HG03354 (cell line): ENCODE measurements at regions not wholly inside any gene's neighbourhood (a gene's known extent, or its start where the extent isn't known, plus 50 kb on each side); places are given as distances from the start of the nearest gene placed in this dataset.
"Not testable (repeated sequence)": the region's sequence is repeated elsewhere in the genome, so short reads cannot be mapped to it uniquely, and the experiment has no call there.

Source experiments
- ATAC-seq: cut with Tn5 transposase; IDR thresholded peaks from one replicate; pipeline ENCODE4 v1.9.1; 2021; ENCODE audit warnings: mild to moderate bottlenecking; ENCODE audit not compliant: unreplicated experiment, poor library complexity, severe bottlenecking

- ATAC-seq: no peak
Observed at GRCh38 chr15:93361703-93362102, 272.7 kb upstream of the RGMA start.

GRCh38 chr15:93360976-93361375 lies 272.0 kb upstream of the RGMA start:
- ATAC-seq: no peak

DNA sequence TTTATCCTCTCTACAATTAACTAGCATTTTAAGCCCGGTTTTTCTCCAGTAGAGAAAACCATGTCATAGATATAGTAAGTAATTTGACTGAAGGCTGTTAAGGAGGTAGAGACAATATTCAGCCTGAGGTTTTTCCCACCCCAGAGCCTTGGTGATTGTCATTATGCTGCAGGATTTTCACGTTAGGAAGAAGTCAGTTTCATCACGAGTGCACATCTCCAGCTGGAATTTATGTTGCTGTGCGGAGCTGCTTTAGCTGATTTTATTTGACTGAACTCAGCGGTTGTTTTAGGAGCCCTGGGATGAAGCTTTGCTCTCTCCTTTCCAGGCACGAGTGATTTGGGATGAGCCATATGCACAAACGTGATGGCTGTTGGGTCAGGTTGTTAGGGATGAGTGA lies 271.3 kb upstream of the RGMA start:
- no peak for ATAC-seq

GRCh38 chr15:93359425-93360131 lies 270.6 kb upstream of the RGMA start:
- no peak for ATAC-seq

GRCh38 chr15:93359060-93359408 lies 270.0 kb upstream of the RGMA start:
- ATAC-seq: no peak

- no peak for ATAC-seq
Observed at GRCh38 chr15:93358166-93359059, 269.4 kb upstream of the RGMA start.

GRCh38 chr15:93348711-93349545 lies 259.9 kb upstream of the RGMA start:
- ATAC-seq: no peak

- ATAC-seq: no peak
Observed at GRCh38 chr15:93347986-93348385, 259.0 kb upstream of the RGMA start.

DNA sequence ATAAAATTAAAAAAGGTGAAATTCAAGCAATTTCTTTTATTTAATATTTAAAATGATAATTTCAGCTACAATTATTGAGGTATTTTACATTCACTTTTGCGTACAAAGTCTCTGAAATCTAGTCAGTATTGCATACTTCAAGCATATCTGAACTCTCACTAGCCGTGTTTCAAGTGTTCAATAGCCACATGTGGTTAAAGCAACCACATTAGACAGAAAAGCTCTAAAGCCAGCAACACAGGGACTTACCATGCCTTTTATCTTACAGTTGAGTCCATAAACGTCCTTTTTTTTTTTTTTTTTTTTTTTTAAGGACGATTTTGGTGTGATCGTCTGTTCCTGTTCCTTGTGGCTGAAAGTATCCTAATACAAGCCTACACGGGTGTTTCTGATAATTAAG lies 257.0 kb upstream of the RGMA start:
- no peak for ATAC-seq

- ATAC-seq: not testable (repeated sequence)
Observed at GRCh38 chr15:93343402-93343801, 254.4 kb upstream of the RGMA start.

- ATAC-seq: no peak
Observed at GRCh38 chr15:93341164-93341563, 252.2 kb upstream of the RGMA start.

- no peak for ATAC-seq
Observed at GRCh38 chr15:93340406-93340805, 251.4 kb upstream of the RGMA start.

DNA sequence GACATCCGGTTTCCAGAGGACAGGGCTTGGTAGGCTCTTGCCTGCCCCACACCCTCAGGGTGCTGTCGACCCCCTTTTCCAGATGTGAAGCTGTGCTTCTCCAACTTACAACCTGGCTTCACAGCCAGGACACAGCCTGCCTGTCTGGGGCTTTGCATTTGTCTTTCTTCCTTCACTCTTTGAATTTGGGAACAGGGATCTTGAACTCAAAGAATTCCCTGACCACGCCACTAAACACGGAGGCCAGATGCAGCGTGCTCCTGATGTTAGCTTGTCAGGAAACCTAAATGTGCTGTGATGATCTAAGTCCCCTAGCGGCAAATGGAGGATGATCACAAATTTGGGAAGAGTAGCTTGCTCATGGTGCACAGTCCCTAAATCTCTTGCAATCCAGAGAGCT lies 244.8 kb upstream of the RGMA start:
- no peak for ATAC-seq

DNA sequence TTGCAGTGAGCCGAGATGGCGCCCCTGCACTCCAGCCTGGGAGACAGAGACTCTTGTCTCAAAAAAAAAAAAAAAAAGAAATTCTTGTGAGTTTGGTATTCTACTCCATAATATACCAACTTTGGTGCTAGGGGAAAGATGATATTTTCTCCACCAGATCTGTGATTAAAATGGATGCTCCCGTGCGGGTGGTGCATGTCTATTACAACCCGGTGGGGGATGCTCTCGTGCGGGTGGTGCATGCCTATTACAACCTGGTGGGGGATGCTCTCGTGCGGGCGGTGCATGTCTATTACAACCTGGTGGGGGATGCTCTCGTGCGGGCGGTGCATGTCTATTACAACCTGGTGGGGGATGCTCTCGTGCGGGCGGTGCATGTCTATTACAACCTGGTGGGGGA lies 244.1 kb upstream of the RGMA start:
- ATAC-seq: not testable (repeated sequence)

- no peak for ATAC-seq
Observed at GRCh38 chr15:93332168-93332553, 243.2 kb upstream of the RGMA start.

- ATAC-seq: no peak
Observed at GRCh38 chr15:93331545-93332167, 242.6 kb upstream of the RGMA start.

- no peak for ATAC-seq
Observed at GRCh38 chr15:93330912-93331544, 242.0 kb upstream of the RGMA start.

GRCh38 chr15:93327364-93327763 lies 238.4 kb upstream of the RGMA start:
- ATAC-seq: no peak

DNA sequence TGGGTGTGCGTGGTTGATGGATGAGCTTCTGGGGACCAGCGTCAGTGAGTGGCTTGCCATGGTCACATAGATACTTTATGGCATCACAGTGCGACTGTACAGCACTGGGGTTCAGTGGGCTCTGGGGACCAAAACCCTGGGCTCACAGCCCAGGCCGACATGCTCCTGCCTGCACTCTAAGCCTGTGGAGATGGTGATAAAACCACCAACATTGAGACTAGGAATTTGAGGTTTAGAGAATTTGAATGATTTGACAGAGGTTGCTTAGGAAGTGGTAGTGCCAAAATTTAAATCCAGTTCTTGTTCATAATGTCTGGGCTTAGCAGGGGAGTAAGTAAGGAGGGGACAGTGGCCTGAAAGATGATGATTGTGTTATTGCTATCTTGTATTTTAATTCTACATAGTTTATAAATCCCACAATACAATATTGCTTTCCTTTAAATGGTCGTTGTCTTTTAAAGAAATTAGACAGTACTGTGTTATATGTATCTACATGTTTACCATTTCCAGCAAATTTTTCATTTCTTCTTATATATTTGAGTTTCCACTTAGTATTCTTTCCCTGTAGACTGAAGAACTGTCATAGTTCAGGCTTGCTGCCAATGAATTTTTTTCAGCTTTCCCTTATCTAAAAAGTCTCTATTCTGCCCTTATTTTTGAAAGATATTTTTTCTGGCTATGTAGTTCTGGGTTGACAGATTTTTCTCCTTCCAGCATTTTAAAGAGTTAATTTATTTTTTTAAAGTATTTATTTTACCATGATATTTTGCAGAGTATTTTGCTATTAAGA lies 235.4 kb upstream of the RGMA start:
- ATAC-seq: no peak
